ENCODE measurements at regions not wholly inside any gene's neighbourhood (a gene's known extent, or its start where the extent isn't known, plus 50 kb on each side); places are given as distances from the start of the nearest gene placed in this dataset.

GRCh38 chr2:136235546-136235945 lies 117.6 kb upstream of the CXCR4 start:
- Histone ChIP-seq H2BK15ac (ENCODE audit: low read depth, poor library complexity, severe bottlenecking) (no peak overlapping the region), H3K36me3 (ENCODE audit: control insufficient read depth in 1 of 2, insufficient read depth in 2 of 2, low read depth in 1 of 2, low read length in 2 of 2) (no peaks in the 10 kb centered on the region), H3K27ac (ENCODE audit: low read length, poor library complexity, severe bottlenecking) (no peak overlapping the region), H3K27me3 (ENCODE audit: control insufficient read depth in 1 of 2, insufficient read depth in 1 of 2, low read length in 2 of 2) (peaks cover 0 to 28% of the 10 kb centered on the region in 2 experiments), H3K9ac (ENCODE audit: low read length) (no peak overlapping the region), H2AK5ac (ENCODE audit: low read length, severe bottlenecking) (no peak overlapping the region), H3K4me3 (ENCODE audit: insufficient read depth in 1 of 2, low read depth in 1 of 2, low read length in 2 of 2) (no peak overlapping the region), H3K4me2 (ENCODE audit: low read length, poor library complexity, severe bottlenecking) (no peak overlapping the region), H2AFZ (ENCODE audit: low read depth, low read length) (no peak overlapping the region), H2BK5ac (ENCODE audit: low read depth, low read length, poor library complexity, severe bottlenecking) (no peak overlapping the region), H3K4me1 (ENCODE audit: control insufficient read depth, insufficient read depth, low read depth, low read length) (peaks cover 3% of the 10 kb centered on the region), H3K18ac (ENCODE audit: low read depth in 1 of 2, low read length in 2 of 2) (no peak overlapping the region), H3K79me1 (replicated peaks; ENCODE audit: low read length, poor library complexity, severe bottlenecking) (no peaks in the 10 kb centered on the region), H2BK120ac (ENCODE audit: low read depth, low read length) (no peak overlapping the region), H4K8ac (ENCODE audit: low read length) (no peak overlapping the region), H2BK12ac (ENCODE audit: low read length in 2 of 2) (no peak overlapping the region), H4K91ac (ENCODE audit: low read length) (no peak overlapping the region), H3K4ac (ENCODE audit: low read depth in 1 of 2, low read length in 2 of 2) (no peak overlapping the region), H3K23ac (ENCODE audit: low read length in 2 of 2) (no peak overlapping the region), H3K9me3 (ENCODE audit: control insufficient read depth, low read length) (no peaks in the 10 kb centered on the region), H3K14ac (ENCODE audit: low read length in 2 of 2) (no peak overlapping the region)
- no peak for DNase-seq
- 93% methylated on average over 3 of the region's 4 CpGs for WGBS

- Histone ChIP-seq H3K27me3 (ENCODE audit: control insufficient read depth in 1 of 2, insufficient read depth in 1 of 2, low read length in 2 of 2) (peaks cover 0 to 41% of the 10 kb centered on the region in 2 experiments), H3K4ac (ENCODE audit: low read depth in 1 of 2, low read length in 2 of 2) (no peak overlapping the region), H2BK12ac (ENCODE audit: low read length in 2 of 2) (no peak overlapping the region), H3K79me1 (replicated peaks; ENCODE audit: low read length, poor library complexity, severe bottlenecking) (no peaks in the 10 kb centered on the region), H3K4me3 (ENCODE audit: insufficient read depth in 1 of 2, low read depth in 1 of 2, low read length in 2 of 2) (no peak overlapping the region), H3K14ac (ENCODE audit: low read length in 2 of 2) (no peak overlapping the region), H2AFZ (ENCODE audit: low read depth, low read length) (no peak overlapping the region), H3K4me2 (ENCODE audit: low read length, poor library complexity, severe bottlenecking) (no peak overlapping the region), H2AK5ac (ENCODE audit: low read length, severe bottlenecking) (no peak overlapping the region), H3K23ac (ENCODE audit: low read length in 2 of 2) (no peak overlapping the region), H3K4me1 (ENCODE audit: control insufficient read depth, insufficient read depth, low read depth, low read length) (peaks cover 3% of the 10 kb centered on the region), H2BK15ac (ENCODE audit: low read depth, poor library complexity, severe bottlenecking) (no peak overlapping the region), H3K18ac (ENCODE audit: low read depth in 1 of 2, low read length in 2 of 2) (no peak overlapping the region), H2BK120ac (ENCODE audit: low read depth, low read length) (no peak overlapping the region), H3K9me3 (ENCODE audit: control insufficient read depth, low read length) (no peaks in the 10 kb centered on the region), H3K9ac (ENCODE audit: low read length) (no peak overlapping the region), H3K36me3 (ENCODE audit: control insufficient read depth in 1 of 2, insufficient read depth in 2 of 2, low read depth in 1 of 2, low read length in 2 of 2) (no peaks in the 10 kb centered on the region), H4K91ac (ENCODE audit: low read length) (no peak overlapping the region), H3K27ac (ENCODE audit: low read length, poor library complexity, severe bottlenecking) (no peak overlapping the region), H2BK5ac (ENCODE audit: low read depth, low read length, poor library complexity, severe bottlenecking) (no peak overlapping the region), H4K8ac (ENCODE audit: low read length) (no peak overlapping the region)
- no peak for DNase-seq
- 88% methylated on average over 6 of the region's 7 CpGs for WGBS
Measured at GRCh38 chr2:136234261-136234660, 116.3 kb upstream of the CXCR4 start.

GRCh38 chr2:136233298-136233697 lies 115.3 kb upstream of the CXCR4 start:
- Histone ChIP-seq H4K8ac (ENCODE audit: low read length) (no peak overlapping the region), H2AK5ac (ENCODE audit: low read length, severe bottlenecking) (no peak overlapping the region), H2BK12ac (ENCODE audit: low read length in 2 of 2) (no peak overlapping the region), H3K36me3 (ENCODE audit: control insufficient read depth in 1 of 2, insufficient read depth in 2 of 2, low read depth in 1 of 2, low read length in 2 of 2) (no peaks in the 10 kb centered on the region), H2BK15ac (ENCODE audit: low read depth, poor library complexity, severe bottlenecking) (no peak overlapping the region), H3K23ac (ENCODE audit: low read length in 2 of 2) (no peak overlapping the region), H3K79me1 (replicated peaks; ENCODE audit: low read length, poor library complexity, severe bottlenecking) (no peaks in the 10 kb centered on the region), H2BK5ac (ENCODE audit: low read depth, low read length, poor library complexity, severe bottlenecking) (no peak overlapping the region), H4K91ac (ENCODE audit: low read length) (no peak overlapping the region), H3K9ac (ENCODE audit: low read length) (no peak overlapping the region), H3K4me2 (ENCODE audit: low read length, poor library complexity, severe bottlenecking) (no peak overlapping the region), H3K4me3 (ENCODE audit: insufficient read depth in 1 of 2, low read depth in 1 of 2, low read length in 2 of 2) (no peak overlapping the region), H3K9me3 (ENCODE audit: control insufficient read depth, low read length) (no peaks in the 10 kb centered on the region), H3K27me3 (ENCODE audit: control insufficient read depth in 1 of 2, insufficient read depth in 1 of 2, low read length in 2 of 2) (peaks cover 0 to 41% of the 10 kb centered on the region in 2 experiments), H2BK120ac (ENCODE audit: low read depth, low read length) (no peak overlapping the region), H2AFZ (ENCODE audit: low read depth, low read length) (no peak overlapping the region), H3K18ac (ENCODE audit: low read depth in 1 of 2, low read length in 2 of 2) (no peak overlapping the region), H3K4me1 (ENCODE audit: control insufficient read depth, insufficient read depth, low read depth, low read length) (peaks cover 2% of the 10 kb centered on the region), H3K14ac (ENCODE audit: low read length in 2 of 2) (no peak overlapping the region), H3K4ac (ENCODE audit: low read depth in 1 of 2, low read length in 2 of 2) (no peak overlapping the region), H3K27ac (ENCODE audit: low read length, poor library complexity, severe bottlenecking) (no peak overlapping the region)
- DNase-seq, result no peak

GRCh38 chr2:136232456-136233172 lies 114.7 kb upstream of the CXCR4 start:
- Histone ChIP-seq H3K14ac (ENCODE audit: low read length in 2 of 2) (no peak overlapping the region), H3K18ac (ENCODE audit: low read depth in 1 of 2, low read length in 2 of 2) (no peak overlapping the region), H3K4me2 (ENCODE audit: low read length, poor library complexity, severe bottlenecking) (no peak overlapping the region), H4K91ac (ENCODE audit: low read length) (no peak overlapping the region), H2AFZ (ENCODE audit: low read depth, low read length) (no peak overlapping the region), H3K79me1 (replicated peaks; ENCODE audit: low read length, poor library complexity, severe bottlenecking) (no peaks in the 10 kb centered on the region), H4K8ac (ENCODE audit: low read length) (no peak overlapping the region), H3K9me3 (ENCODE audit: control insufficient read depth, low read length) (no peaks in the 10 kb centered on the region), H2BK12ac (ENCODE audit: low read length in 2 of 2) (no peak overlapping the region), H3K4me3 (ENCODE audit: insufficient read depth in 1 of 2, low read depth in 1 of 2, low read length in 2 of 2) (no peak overlapping the region), H3K4me1 (ENCODE audit: control insufficient read depth, insufficient read depth, low read depth, low read length) (peaks cover 2% of the 10 kb centered on the region), H3K36me3 (ENCODE audit: control insufficient read depth in 1 of 2, insufficient read depth in 2 of 2, low read depth in 1 of 2, low read length in 2 of 2) (no peaks in the 10 kb centered on the region), H3K4ac (ENCODE audit: low read depth in 1 of 2, low read length in 2 of 2) (no peak overlapping the region), H2BK5ac (ENCODE audit: low read depth, low read length, poor library complexity, severe bottlenecking) (no peak overlapping the region), H2BK15ac (ENCODE audit: low read depth, poor library complexity, severe bottlenecking) (no peak overlapping the region), H2AK5ac (ENCODE audit: low read length, severe bottlenecking) (no peak overlapping the region), H3K27ac (ENCODE audit: low read length, poor library complexity, severe bottlenecking) (no peak overlapping the region), H3K27me3 (ENCODE audit: control insufficient read depth in 1 of 2, insufficient read depth in 1 of 2, low read length in 2 of 2) (peaks cover 0 to 47% of the 10 kb centered on the region in 2 experiments), H3K23ac (ENCODE audit: low read length in 2 of 2) (no peak overlapping the region), H3K9ac (ENCODE audit: low read length) (no peak overlapping the region), H2BK120ac (ENCODE audit: low read depth, low read length) (no peak overlapping the region)
- no peak for DNase-seq
- 60% methylated on average over 6 of the region's 7 CpGs for WGBS
